Neuronal stem cell (in vitro differentiated cells): ENCODE measurements at regions not wholly inside any gene's neighbourhood (a gene's known extent, or its start where the extent isn't known, plus 50 kb on each side); places are given as distances from the start of the nearest gene placed in this dataset.

Experiments used
- DNase-seq: peaks from one replicate; pipeline ENCODE4 v3.0.0-alpha.2; 2013; ENCODE audit warnings: low spot score
- H2AFZ ChIP-seq: one replicate; pipeline ENCODE4 v1.6.1; 2013; ENCODE audit warnings: mild to moderate bottlenecking, low read length, inconsistent platforms
- H2AK5ac ChIP-seq: 2 replicates; pipeline ENCODE4 v1.6.1; 2013; ENCODE audit warnings: low read depth, mild to moderate bottlenecking, inconsistent platforms, low read length, moderate library complexity, mixed read lengths
- H2BK120ac ChIP-seq: 2 replicates; pipeline ENCODE4 v1.6.1; 2013; ENCODE audit warnings: low read depth, mild to moderate bottlenecking, inconsistent platforms, low read length, moderate library complexity, mixed read lengths
- H2BK12ac ChIP-seq: one replicate; pipeline ENCODE4 v1.6.1; 2013; ENCODE audit warnings: low read length, inconsistent platforms
- H2BK15ac ChIP-seq: 2 replicates; pipeline ENCODE4 v1.6.1; 2013; ENCODE audit warnings: mild to moderate bottlenecking, low read length, inconsistent platforms, mixed read lengths
- H2BK5ac ChIP-seq: one replicate; pipeline ENCODE4 v1.6.1; 2013; ENCODE audit warnings: inconsistent platforms, mild to moderate bottlenecking, low read length, moderate library complexity
- H3K14ac ChIP-seq: one replicate; pipeline ENCODE4 v1.6.1; 2013; ENCODE audit warnings: low read length, inconsistent platforms
- H3K18ac ChIP-seq: 2 replicates; pipeline ENCODE4 v1.6.1; 2013; ENCODE audit warnings: low read length, inconsistent platforms
- H3K23ac ChIP-seq: 2 replicates; pipeline ENCODE4 v1.6.1; 2013; ENCODE audit warnings: low read depth, mild to moderate bottlenecking, mixed read lengths, low read length, inconsistent platforms; ENCODE audit not compliant: poor library complexity
- H3K27ac ChIP-seq: replicated peaks from 3 replicates; pipeline ENCODE4 v1.5.1; 2013; ENCODE audit warnings: low read length, inconsistent platforms
- H3K27me3 ChIP-seq, 3 experiments: 2 replicates each; pipeline ENCODE4 v1.6.1; 2013; ENCODE audit warnings: low read length in 3 of 3, mild to moderate bottlenecking in 2 of 3, inconsistent platforms in 1 of 3, low read depth in 1 of 3, mixed read lengths in 1 of 3, moderate library complexity in 1 of 3; ENCODE audit not compliant: control insufficient read depth in 3 of 3, insufficient read depth in 3 of 3
- H3K36me3 ChIP-seq, 2 donors: replicated peaks in 1 of 2; 2 replicates each; pipeline ENCODE4 v1.6.1; 2013; ENCODE audit warnings: low read length in 2 of 2; ENCODE audit not compliant: control insufficient read depth in 2 of 2, insufficient read depth in 2 of 2
- H3K4ac ChIP-seq: 2 replicates; pipeline ENCODE4 v1.6.1; 2013; ENCODE audit warnings: inconsistent platforms, mild to moderate bottlenecking, low read length, moderate library complexity
- H3K4me1 ChIP-seq, 2 donors: 1 replicate in 1 of 2; 2 replicates in 1 of 2; pipeline ENCODE4 v1.6.1; 2013; ENCODE audit warnings: low read length in 2 of 2, low read depth in 1 of 2; ENCODE audit not compliant: control insufficient read depth in 2 of 2, insufficient read depth in 1 of 2
- H3K4me2 ChIP-seq: one replicate; pipeline ENCODE4 v1.6.1; 2013; ENCODE audit warnings: mild to moderate bottlenecking, low read length, inconsistent platforms; ENCODE audit not compliant: insufficient read depth, poor library complexity, severe bottlenecking
- H3K4me3 ChIP-seq, 2 donors: 2 replicates each; pipeline ENCODE4 v1.5.1; 2013; ENCODE audit warnings: low read length in 2 of 2, mild to moderate bottlenecking in 2 of 2, inconsistent platforms in 1 of 2, moderate library complexity in 1 of 2
- H3K79me1 ChIP-seq: one replicate; pipeline ENCODE4 v1.6.1; 2013; ENCODE audit warnings: low read depth, mild to moderate bottlenecking, inconsistent platforms, low read length, moderate library complexity
- H3K9ac ChIP-seq: one replicate; pipeline ENCODE4 v1.6.1; 2013; ENCODE audit warnings: mild to moderate bottlenecking, low read depth, low read length, inconsistent platforms; ENCODE audit not compliant: poor library complexity
- H3K9me3 ChIP-seq, 2 donors: replicated peaks in 1 of 2; 2 replicates each; pipeline versions ENCODE3 to v1.6.1; 2013; ENCODE audit warnings: low read length in 2 of 2, mild to moderate bottlenecking in 2 of 2, inconsistent platforms in 1 of 2, low read depth in 1 of 2, mixed read lengths in 1 of 2, moderate library complexity in 1 of 2; ENCODE audit not compliant: control insufficient read depth in 2 of 2, insufficient read depth in 1 of 2
- H4K8ac ChIP-seq: one replicate; pipeline ENCODE4 v1.6.1; 2013; ENCODE audit warnings: low read depth, mild to moderate bottlenecking, inconsistent platforms, low read length, moderate library complexity
- H4K91ac ChIP-seq: one replicate; pipeline ENCODE4 v1.6.1; 2013; ENCODE audit warnings: low read length, low read depth, mild to moderate bottlenecking, inconsistent platforms; ENCODE audit not compliant: poor library complexity
- WGBS, 2 donors: extraction: QIAGEN DNeasy Blood & Tissue Kit; methylation state at CpG; one replicate each; pipeline ENCODE4 v1.1.7; 2013; ENCODE audit warnings: missing lambda C conversion rate in 2 of 2, mixed read lengths in 1 of 2; ENCODE audit not compliant: insufficient read length in 2 of 2, insufficient replicate concordance in 1 of 2; ENCODE audit errors: extremely low coverage in 2 of 2; 5-methylcytosine and 5-hydroxymethylcytosine counted together

DNA sequence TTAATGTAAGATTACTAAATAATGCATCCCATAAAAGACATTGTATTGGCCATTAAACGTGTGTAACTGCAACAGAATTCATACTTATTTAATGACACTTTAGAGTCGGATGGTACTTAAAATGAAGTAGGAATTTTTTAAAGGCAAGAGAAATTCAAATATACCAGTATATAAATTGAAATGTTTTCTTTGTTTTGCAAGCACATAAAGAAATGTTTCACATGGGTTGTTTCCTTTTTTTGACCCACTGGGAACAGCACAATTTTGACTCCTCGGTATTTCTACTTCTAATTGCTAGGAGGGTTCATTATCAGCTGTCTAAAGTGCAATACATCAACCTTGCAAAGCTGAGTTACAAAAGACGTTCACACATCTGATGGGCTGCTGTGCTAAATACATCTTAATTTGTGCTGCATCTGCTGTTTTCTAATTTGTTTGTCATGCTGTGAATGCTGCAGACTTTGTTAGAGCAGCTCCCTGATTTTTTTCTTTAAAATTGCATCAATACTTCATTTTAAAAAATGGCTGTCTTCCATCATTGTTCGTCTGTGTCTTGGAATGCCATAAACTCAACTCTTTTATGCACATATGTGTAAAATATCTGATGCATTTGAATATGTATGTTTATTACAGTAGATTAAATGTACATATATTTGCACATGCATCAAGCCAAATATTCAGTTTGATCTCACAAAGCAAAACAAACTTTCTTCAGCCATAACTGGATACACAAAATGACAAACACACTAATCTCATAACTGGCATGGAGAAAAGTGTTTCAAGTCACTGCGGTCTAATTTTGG is 454.0 kb upstream of the GRAMD2B start:
- Histone ChIP-seq H2BK15ac (no peak overlapping the region), H3K4me2 (no peak overlapping the region), H4K8ac (no peak overlapping the region), H3K4me1 (peaks cover 0 to 8% of the 10 kb centered on the region in 2 donors), H3K23ac (no peak overlapping the region), H3K9ac (no peak overlapping the region), H3K79me1 (no peaks in the 10 kb centered on the region), H3K27me3 (no peaks in the 10 kb centered on the region), H2AK5ac (no peak overlapping the region), H2AFZ (no peak overlapping the region), H2BK120ac (no peak overlapping the region), H3K18ac (no peak overlapping the region), H3K14ac (no peak overlapping the region), H4K91ac (no peak overlapping the region), H2BK5ac (no peak overlapping the region), H2BK12ac (no peak overlapping the region), H3K4ac (no peak overlapping the region), H3K4me3 (no peak overlapping the region), H3K36me3 (no peaks in the 10 kb centered on the region), H3K27ac (no peak overlapping the region), H3K9me3 (peaks cover 0 to 1% of the 10 kb centered on the region in 2 donors)
- WGBS, 2 donors: no CpG with 5 or more reads among the region's 6 CpGs
- DNase-seq: no peak

DNA sequence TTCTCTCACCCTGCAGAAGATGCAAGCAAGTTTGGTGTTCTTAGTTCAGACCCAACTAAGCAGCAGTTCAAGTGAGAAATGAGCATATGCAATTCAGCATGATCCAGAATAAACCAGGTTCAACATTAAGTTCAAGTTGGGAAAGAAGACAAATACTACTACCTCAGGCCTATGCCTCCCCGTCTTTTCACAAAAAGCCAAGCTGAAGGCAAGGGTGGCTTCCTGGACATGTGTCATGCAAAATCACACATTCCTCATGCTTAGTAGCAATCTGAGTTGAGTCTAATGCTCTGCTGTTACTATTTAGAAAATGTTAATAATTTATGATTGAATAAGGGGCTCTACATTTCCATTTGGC is 453.4 kb upstream of the GRAMD2B start:
- no peak overlapping the region for H2BK15ac ChIP-seq
- H3K4ac ChIP-seq: no peak overlapping the region
- no peak overlapping the region for H3K27ac ChIP-seq
- H3K23ac ChIP-seq: no peak overlapping the region
- no peak overlapping the region for H2BK5ac ChIP-seq
- no peak overlapping the region for H2BK120ac ChIP-seq
- no peak overlapping the region for H2AFZ ChIP-seq
- H3K4me2 ChIP-seq: no peak overlapping the region
- H2AK5ac ChIP-seq: no peak overlapping the region
- H3K18ac ChIP-seq: no peak overlapping the region
- H3K9ac ChIP-seq: no peak overlapping the region
- no peaks in the 10 kb centered on the region for H3K36me3 ChIP-seq
- H4K8ac ChIP-seq: no peak overlapping the region
- no peak overlapping the region for H3K14ac ChIP-seq
- H4K91ac ChIP-seq: no peak overlapping the region
- H2BK12ac ChIP-seq: no peak overlapping the region
- peaks cover 6 to 8% of the 10 kb centered on the region in 2 donors for H3K4me1 ChIP-seq
- H3K4me3 ChIP-seq: no peak overlapping the region
- DNase-seq: no peak
- H3K79me1 ChIP-seq: no peaks in the 10 kb centered on the region
- H3K27me3 ChIP-seq: no peaks in the 10 kb centered on the region
- peaks cover 0 to 1% of the 10 kb centered on the region in 2 donors for H3K9me3 ChIP-seq
- no CpG with 5 or more reads among the region's 1 CpG for WGBS, 2 donors

DNA sequence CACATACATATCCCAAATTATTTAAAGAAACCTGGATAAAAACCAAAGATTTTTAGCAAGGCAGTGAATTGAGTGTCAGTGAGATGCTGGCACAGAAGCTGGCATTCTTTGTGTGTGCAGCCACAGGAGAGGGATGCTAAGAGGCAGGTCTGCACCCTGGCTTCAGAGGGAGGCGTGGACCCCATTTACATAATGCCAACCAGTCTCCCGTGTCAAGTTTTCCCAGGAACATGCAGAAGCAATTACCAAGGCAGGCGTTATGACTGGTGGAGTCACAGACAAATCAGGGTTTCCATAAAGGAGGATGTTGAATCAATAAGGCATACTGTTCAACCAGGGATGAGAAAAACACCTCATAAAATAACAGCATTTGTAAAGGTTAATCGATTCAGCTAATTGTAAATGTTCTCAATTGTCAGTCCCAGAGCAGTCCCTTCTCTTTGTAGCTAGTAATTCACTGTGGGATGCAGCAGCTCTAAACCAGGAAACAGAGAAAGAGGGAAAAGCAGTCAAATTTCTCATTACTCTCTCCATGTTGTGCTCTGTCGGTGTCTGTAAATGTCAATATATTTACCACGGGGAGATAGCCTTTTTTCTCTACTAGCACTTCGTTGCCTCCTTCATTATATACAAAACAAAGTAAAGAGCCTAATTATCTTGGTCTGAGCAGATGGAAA is 452.4 kb upstream of the GRAMD2B start:
- DNase-seq: peak; percentile 3

GRCh38 chr5:125972706-125973105 is 450.5 kb upstream of the GRAMD2B start:
- H3K36me3 ChIP-seq: no peaks in the 10 kb centered on the region
- no peak overlapping the region for H2BK5ac ChIP-seq
- no peak overlapping the region for H3K27ac ChIP-seq
- H2AFZ ChIP-seq: no peak overlapping the region
- H2AK5ac ChIP-seq: no peak overlapping the region
- no peak overlapping the region for H2BK15ac ChIP-seq
- H3K4me3 ChIP-seq: no peak overlapping the region
- no peak overlapping the region for H3K9ac ChIP-seq
- H4K8ac ChIP-seq: no peak overlapping the region
- no peak overlapping the region for H3K4ac ChIP-seq
- H3K9me3 ChIP-seq: no peaks in the 10 kb centered on the region
- H3K4me2 ChIP-seq: no peak overlapping the region
- 100% methylated on average over 1 of the region's 3 CpGs; no CpG with 5 or more reads in 1 of the 2 donors for WGBS, 2 donors
- H3K18ac ChIP-seq: no peak overlapping the region
- H3K14ac ChIP-seq: no peak overlapping the region
- H2BK12ac ChIP-seq: no peak overlapping the region
- H4K91ac ChIP-seq: no peak overlapping the region
- H3K23ac ChIP-seq: no peak overlapping the region
- no peak overlapping the region for H2BK120ac ChIP-seq
- no peaks in the 10 kb centered on the region for H3K79me1 ChIP-seq
- H3K27me3 ChIP-seq: no peaks in the 10 kb centered on the region
- DNase-seq: no peak
- H3K4me1 ChIP-seq: peaks cover 8 to 11% of the 10 kb centered on the region in 2 donors

More for the DNA sequence above, 452.4 kb upstream of the GRAMD2B start:
- no peak overlapping the region for H2BK120ac ChIP-seq
- no peak overlapping the region for H4K91ac ChIP-seq
- H3K9ac ChIP-seq: no peak overlapping the region
- no peak overlapping the region for H2BK5ac ChIP-seq
- H2AFZ ChIP-seq: peak overlapping the region; percentile 36
- H3K4ac ChIP-seq: no peak overlapping the region
- H4K8ac ChIP-seq: no peak overlapping the region
- no peaks in the 10 kb centered on the region for H3K36me3 ChIP-seq
- H2BK12ac ChIP-seq: no peak overlapping the region
- H3K14ac ChIP-seq: no peak overlapping the region
- no peak overlapping the region for H2BK15ac ChIP-seq
- peaks cover 0 to 1% of the 10 kb centered on the region in 2 donors for H3K9me3 ChIP-seq
- H3K23ac ChIP-seq: no peak overlapping the region
- no peak overlapping the region for H3K4me2 ChIP-seq
- no peak overlapping the region for H3K27ac ChIP-seq
- peaks cover 8 to 11% of the 10 kb centered on the region in 2 donors for H3K4me1 ChIP-seq
- no peaks in the 10 kb centered on the region for H3K27me3 ChIP-seq
- H3K79me1 ChIP-seq: no peaks in the 10 kb centered on the region
- no peak overlapping the region for H3K18ac ChIP-seq
- no CpG with 5 or more reads among the region's 7 CpGs for WGBS, 2 donors
- no peak overlapping the region for H3K4me3 ChIP-seq
- H2AK5ac ChIP-seq: no peak overlapping the region
